Astrocyte (in vitro differentiated cells and primary cell): ENCODE measurements at regions not wholly inside any gene's neighbourhood (a gene's known extent, or its start where the extent isn't known, plus 50 kb on each side); places are given as distances from the start of the nearest gene placed in this dataset.

Experiments used
- DNase-seq: peaks from one replicate; pipeline ENCODE4 v3.0.0-alpha.2; 2010; ENCODE audit warnings: low read depth
- FAIRE-seq: peaks from 2 replicates; lab custom pipeline; 2011; peaks lifted over from hg19 to GRCh38; lab: Jason Lieb, UNC
- H2AFZ ChIP-seq: 2 replicates; pipeline ENCODE4 v1.6.0; 2012; ENCODE audit warnings: low read depth, low read length, inconsistent platforms
- H3K27ac ChIP-seq: 2 replicates; pipeline ENCODE4 v1.5.1; 2011; ENCODE audit warnings: low read depth, low read length, inconsistent platforms
- H3K27me3 ChIP-seq: 2 replicates; pipeline ENCODE4 v1.6.0; 2011; ENCODE audit warnings: low read length, inconsistent platforms; ENCODE audit not compliant: insufficient read depth
- H3K36me3 ChIP-seq: 2 replicates; pipeline ENCODE4 v1.5.1; 2011; ENCODE audit warnings: low read length, inconsistent platforms; ENCODE audit not compliant: insufficient read depth
- H3K4me1 ChIP-seq: 2 replicates; pipeline ENCODE4 v1.5.1; 2011; ENCODE audit warnings: low read length, inconsistent platforms; ENCODE audit not compliant: insufficient read depth
- H3K4me2 ChIP-seq: 2 replicates; pipeline ENCODE4 v1.6.0; 2012; ENCODE audit warnings: low read length, inconsistent platforms
- H3K4me3 ChIP-seq: 2 replicates; pipeline ENCODE4 v1.5.1; 2011; ENCODE audit warnings: low read depth, mild to moderate bottlenecking, low read length, inconsistent platforms; ENCODE audit not compliant: insufficient read depth
- H3K79me2 ChIP-seq: 2 replicates; pipeline ENCODE4 v1.6.0; 2012; ENCODE audit warnings: mild to moderate bottlenecking, low read length, inconsistent platforms; ENCODE audit not compliant: insufficient read depth
- H3K9ac ChIP-seq: 2 replicates; pipeline ENCODE4 v1.6.0; 2012; ENCODE audit warnings: mild to moderate bottlenecking, low read length, inconsistent platforms
- H3K9me3 ChIP-seq: 2 replicates; pipeline ENCODE4 v1.5.1; 2012; ENCODE audit warnings: low read depth, mild to moderate bottlenecking, low read length, inconsistent platforms; ENCODE audit not compliant: insufficient read depth
- H4K20me1 ChIP-seq: 2 replicates; pipeline ENCODE4 v1.6.0; 2012; ENCODE audit warnings: low read length, inconsistent platforms; ENCODE audit not compliant: insufficient read depth
- H3K27ac Mint-ChIP-seq: one replicate; pipeline ENCODE4 v1.8.0; 2021; ENCODE audit warnings: mild to moderate bottlenecking, mixed read lengths; ENCODE audit not compliant: unreplicated experiment
- H3K27me3 Mint-ChIP-seq: one replicate; pipeline ENCODE4 v1.8.0; 2021; ENCODE audit warnings: low read depth, mixed read lengths; ENCODE audit not compliant: unreplicated experiment
- H3K36me3 Mint-ChIP-seq: one replicate; pipeline ENCODE4 v1.8.0; 2021; ENCODE audit warnings: low read depth, mixed read lengths; ENCODE audit not compliant: unreplicated experiment
- H3K4me1 Mint-ChIP-seq: one replicate; pipeline ENCODE4 v1.8.0; 2021; ENCODE audit warnings: low read depth, mixed read lengths; ENCODE audit not compliant: unreplicated experiment
- H3K4me3 Mint-ChIP-seq: one replicate; pipeline ENCODE4 v1.8.0; 2021; ENCODE audit warnings: mild to moderate bottlenecking, moderate library complexity, mixed read lengths; ENCODE audit not compliant: unreplicated experiment
- H3K9me3 Mint-ChIP-seq: one replicate; pipeline ENCODE4 v1.8.0; 2021; ENCODE audit warnings: mild to moderate bottlenecking, mixed read lengths; ENCODE audit not compliant: unreplicated experiment
- EZH2 ChIP-seq: IDR thresholded peaks from 2 replicates; pipeline ENCODE4 v1.6.1; 2012; ENCODE audit warnings: mild to moderate bottlenecking, low read length, inconsistent platforms; ENCODE audit not compliant: insufficient read depth
- TF ChIP-seq, protein P1 (sequence below): IDR thresholded peaks from 2 replicates; pipeline ENCODE4 v1.5.1; 2011; ENCODE audit warnings: low read depth, mild to moderate bottlenecking, inconsistent platforms, low read length, moderate library complexity; ENCODE audit not compliant: insufficient read depth

DNA sequence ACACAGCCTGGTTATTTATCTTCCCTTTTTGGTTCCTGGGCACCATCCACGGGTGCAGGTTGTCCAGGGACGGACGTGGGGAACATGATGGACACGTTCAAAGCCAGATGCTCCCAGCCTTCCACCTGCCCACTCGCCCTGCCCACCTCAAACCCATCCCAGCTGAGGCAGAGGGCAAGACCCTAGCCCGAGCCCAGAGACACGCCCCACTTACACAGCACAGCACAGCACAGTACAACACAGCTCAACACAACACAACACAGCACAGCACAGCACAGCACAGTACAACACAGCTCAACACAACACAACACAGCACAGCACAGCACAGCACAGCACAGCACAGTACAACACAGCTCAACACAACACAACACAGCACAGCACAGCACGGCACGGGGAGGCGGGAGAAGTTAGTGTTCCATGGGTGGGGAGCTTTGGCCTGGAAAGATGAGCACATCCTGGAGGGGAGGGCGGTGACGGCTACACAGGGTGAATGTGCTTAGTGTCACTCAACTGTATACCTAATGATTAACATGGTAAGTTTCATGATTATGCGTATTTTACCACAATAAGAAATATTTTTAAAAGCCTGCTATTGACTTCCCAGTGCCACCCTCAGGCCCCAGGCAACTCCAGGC lies 1507.5 kb downstream of the BRD1 start:
- Mint-ChIP-seq H3K27me3 (peaks cover 46% of the 10 kb centered on the region), H3K36me3 (no peaks in the 10 kb centered on the region), H3K4me3 (no peak overlapping the region), H3K9me3 (peaks cover 2% of the 10 kb centered on the region), H3K4me1 (no peaks in the 10 kb centered on the region), H3K27ac (no peak overlapping the region)
- H3K4me2 ChIP-seq, result no peak overlapping the region
- no peaks in the 10 kb centered on the region for H3K36me3 ChIP-seq
- no peak for FAIRE-seq
- TF ChIP-seq EZH2, result no peak
- TF ChIP-seq, protein P1, sequence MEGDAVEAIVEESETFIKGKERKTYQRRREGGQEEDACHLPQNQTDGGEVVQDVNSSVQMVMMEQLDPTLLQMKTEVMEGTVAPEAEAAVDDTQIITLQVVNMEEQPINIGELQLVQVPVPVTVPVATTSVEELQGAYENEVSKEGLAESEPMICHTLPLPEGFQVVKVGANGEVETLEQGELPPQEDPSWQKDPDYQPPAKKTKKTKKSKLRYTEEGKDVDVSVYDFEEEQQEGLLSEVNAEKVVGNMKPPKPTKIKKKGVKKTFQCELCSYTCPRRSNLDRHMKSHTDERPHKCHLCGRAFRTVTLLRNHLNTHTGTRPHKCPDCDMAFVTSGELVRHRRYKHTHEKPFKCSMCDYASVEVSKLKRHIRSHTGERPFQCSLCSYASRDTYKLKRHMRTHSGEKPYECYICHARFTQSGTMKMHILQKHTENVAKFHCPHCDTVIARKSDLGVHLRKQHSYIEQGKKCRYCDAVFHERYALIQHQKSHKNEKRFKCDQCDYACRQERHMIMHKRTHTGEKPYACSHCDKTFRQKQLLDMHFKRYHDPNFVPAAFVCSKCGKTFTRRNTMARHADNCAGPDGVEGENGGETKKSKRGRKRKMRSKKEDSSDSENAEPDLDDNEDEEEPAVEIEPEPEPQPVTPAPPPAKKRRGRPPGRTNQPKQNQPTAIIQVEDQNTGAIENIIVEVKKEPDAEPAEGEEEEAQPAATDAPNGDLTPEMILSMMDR, result no peak
- no peaks in the 10 kb centered on the region for H4K20me1 ChIP-seq
- H3K4me1 ChIP-seq, result no peaks in the 10 kb centered on the region
- no peaks in the 10 kb centered on the region for H3K79me2 ChIP-seq
- no peak overlapping the region for H2AFZ ChIP-seq
- no peak overlapping the region for H3K9ac ChIP-seq
- no peak overlapping the region for H3K4me3 ChIP-seq
- H3K9me3 ChIP-seq, result peaks cover 3% of the 10 kb centered on the region
- H3K27me3 ChIP-seq, result no peaks in the 10 kb centered on the region
- no peak for DNase-seq
- no peak overlapping the region for H3K27ac ChIP-seq

DNA sequence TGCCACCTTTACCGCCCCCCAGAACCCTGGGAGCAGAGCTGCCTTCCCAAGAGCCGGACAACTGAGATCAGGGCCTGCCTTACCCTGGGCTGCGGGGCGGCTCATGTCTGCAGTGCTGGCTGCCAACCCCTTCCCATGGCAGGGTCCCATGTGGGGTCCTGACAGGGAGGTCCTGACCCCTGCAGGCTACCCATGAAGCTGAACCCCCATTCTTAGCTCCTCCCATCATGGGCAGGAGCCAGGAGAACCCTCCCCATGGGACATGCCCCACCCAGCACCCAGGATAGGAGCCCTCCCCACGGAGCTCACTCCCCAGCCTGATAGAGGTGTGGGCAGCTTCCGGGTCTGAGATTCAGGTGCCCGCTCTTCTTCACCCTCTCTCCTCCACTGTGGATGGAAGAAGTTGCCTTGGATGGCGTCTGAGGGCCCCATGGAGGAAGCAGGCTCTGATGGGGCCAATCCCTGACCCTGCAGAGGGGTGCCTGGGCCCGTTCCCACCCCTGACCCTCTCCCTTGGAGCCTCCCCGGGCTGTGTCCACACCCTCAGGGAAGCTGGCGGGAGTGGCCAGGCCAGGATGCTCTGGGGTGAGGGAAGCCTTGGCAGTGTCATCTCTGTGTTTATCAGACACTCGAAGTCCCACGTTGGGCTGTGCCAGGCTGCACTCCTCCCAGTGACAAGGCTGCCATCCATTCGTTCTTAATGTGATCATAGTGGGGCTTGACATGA lies 1508.2 kb downstream of the BRD1 start:
- Histone ChIP-seq H3K9me3 (peaks cover 3% of the 10 kb centered on the region), H3K4me2 (no peak overlapping the region), H3K9ac (no peak overlapping the region), H3K4me3 (no peak overlapping the region), H2AFZ (no peak overlapping the region), H3K27ac (no peak overlapping the region), H3K36me3 (no peaks in the 10 kb centered on the region), H3K27me3 (no peaks in the 10 kb centered on the region), H3K79me2 (no peaks in the 10 kb centered on the region), H4K20me1 (no peaks in the 10 kb centered on the region), H3K4me1 (no peaks in the 10 kb centered on the region)
- no peak overlapping the region for H3K4me3 Mint-ChIP-seq
- no peak for TF ChIP-seq EZH2
- TF ChIP-seq, protein P1, result no peak
- H3K9me3 Mint-ChIP-seq, result peaks cover 2% of the 10 kb centered on the region
- no peak for DNase-seq
- H3K36me3 Mint-ChIP-seq, result no peaks in the 10 kb centered on the region
- no peaks in the 10 kb centered on the region for H3K4me1 Mint-ChIP-seq
- FAIRE-seq, result no peak
- peaks cover 47% of the 10 kb centered on the region for H3K27me3 Mint-ChIP-seq
- no peak overlapping the region for H3K27ac Mint-ChIP-seq
